Endothelial cell of umbilical vein (primary cell): ENCODE measurements at regions not wholly inside any gene's neighbourhood (a gene's known extent, or its start where the extent isn't known, plus 50 kb on each side); places are given as distances from the start of the nearest gene placed in this dataset.

Experiments used
- EZH2 ChIP-seq: IDR thresholded peaks from 2 replicates; pipeline ENCODE4 v1.6.1; 2012; ENCODE audit warnings: borderline replicate concordance, low read depth, mild to moderate bottlenecking, moderate library complexity, low read length, inconsistent platforms; ENCODE audit not compliant: severe bottlenecking
- GATA2 ChIP-seq: IDR thresholded peaks from 2 replicates; pipeline ENCODE4 v1.7.0; 2011; ENCODE audit warnings: low read depth, mild to moderate bottlenecking, moderate library complexity, mixed read lengths, low read length; ENCODE audit not compliant: insufficient read length, insufficient read depth
- MAX ChIP-seq: IDR thresholded peaks from 2 replicates; pipeline ENCODE4 v1.6.1; 2011; ENCODE audit not compliant: insufficient read depth, insufficient read length
- POLR2A ChIP-seq: IDR thresholded peaks from 2 replicates; pipeline ENCODE4 v1.6.1; 2012; ENCODE audit warnings: low read depth, mild to moderate bottlenecking, control low read depth, low read length
- POLR2AphosphoS5 ChIP-seq: IDR thresholded peaks from 2 replicates; pipeline ENCODE4 v1.6.1; 2012; ENCODE audit warnings: low read depth, mild to moderate bottlenecking, control low read depth, low read length, moderate library complexity; ENCODE audit not compliant: insufficient read depth
- TF ChIP-seq, protein P1 (sequence below), 2 donors: IDR thresholded peaks; 1 replicate in 1 of 2; 2 replicates in 1 of 2; pipeline ENCODE4 v1.5.1; 2011; ENCODE audit warnings: low read length in 2 of 2, mild to moderate bottlenecking in 2 of 2, moderate library complexity in 2 of 2, control low read depth in 1 of 2, inconsistent platforms in 1 of 2, low read depth in 1 of 2; ENCODE audit not compliant: insufficient read depth in 1 of 2; ENCODE audit errors: extremely low read depth in 1 of 2

DNA sequence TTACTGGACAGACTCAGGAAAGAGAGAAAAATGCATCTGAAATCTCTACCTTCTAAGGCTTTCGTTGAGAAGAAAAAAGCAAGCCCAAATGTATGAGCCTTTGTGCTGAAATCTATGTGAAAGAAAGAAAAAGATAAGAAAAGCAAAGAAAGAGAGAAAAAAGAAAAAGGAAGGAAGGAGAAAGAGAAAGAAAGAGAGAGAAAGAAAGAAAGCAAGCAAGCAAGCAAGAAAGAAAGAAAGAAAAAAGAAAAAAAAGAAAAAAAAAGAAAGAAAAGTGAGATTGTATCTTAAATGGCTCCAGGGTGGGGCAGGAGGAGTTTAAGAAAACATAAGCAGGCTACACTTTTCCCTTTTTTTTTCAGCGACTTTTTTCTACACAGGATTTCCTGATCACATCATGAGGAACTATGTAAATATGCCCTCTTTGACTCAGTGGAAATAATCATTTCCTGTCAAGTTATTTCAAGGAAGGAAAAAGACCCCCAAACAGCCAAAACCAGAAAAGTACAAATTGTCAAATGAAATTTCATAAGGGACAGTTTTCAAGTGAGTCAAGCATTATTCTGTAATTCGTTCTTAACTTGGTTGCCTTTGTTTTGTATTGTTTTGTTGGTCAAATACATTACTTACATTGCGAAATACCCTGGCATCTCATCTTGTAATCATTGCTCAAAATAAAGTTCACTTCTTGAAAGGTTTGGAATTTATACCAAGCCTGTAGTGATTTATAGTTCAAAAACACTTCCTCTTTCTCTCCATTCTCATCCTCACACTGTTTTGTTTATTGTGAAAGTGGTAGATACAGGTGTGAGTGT, 79.5 kb upstream of the RNF217 start:
- TF ChIP-seq, protein P1, sequence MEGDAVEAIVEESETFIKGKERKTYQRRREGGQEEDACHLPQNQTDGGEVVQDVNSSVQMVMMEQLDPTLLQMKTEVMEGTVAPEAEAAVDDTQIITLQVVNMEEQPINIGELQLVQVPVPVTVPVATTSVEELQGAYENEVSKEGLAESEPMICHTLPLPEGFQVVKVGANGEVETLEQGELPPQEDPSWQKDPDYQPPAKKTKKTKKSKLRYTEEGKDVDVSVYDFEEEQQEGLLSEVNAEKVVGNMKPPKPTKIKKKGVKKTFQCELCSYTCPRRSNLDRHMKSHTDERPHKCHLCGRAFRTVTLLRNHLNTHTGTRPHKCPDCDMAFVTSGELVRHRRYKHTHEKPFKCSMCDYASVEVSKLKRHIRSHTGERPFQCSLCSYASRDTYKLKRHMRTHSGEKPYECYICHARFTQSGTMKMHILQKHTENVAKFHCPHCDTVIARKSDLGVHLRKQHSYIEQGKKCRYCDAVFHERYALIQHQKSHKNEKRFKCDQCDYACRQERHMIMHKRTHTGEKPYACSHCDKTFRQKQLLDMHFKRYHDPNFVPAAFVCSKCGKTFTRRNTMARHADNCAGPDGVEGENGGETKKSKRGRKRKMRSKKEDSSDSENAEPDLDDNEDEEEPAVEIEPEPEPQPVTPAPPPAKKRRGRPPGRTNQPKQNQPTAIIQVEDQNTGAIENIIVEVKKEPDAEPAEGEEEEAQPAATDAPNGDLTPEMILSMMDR (IDR thresholded peaks at IDR 0.05; ENCODE audit: extremely low read depth in 1 of 2, insufficient read depth in 1 of 2, low read depth in 1 of 2, low read length in 2 of 2), result no peak
- TF ChIP-seq EZH2, result no peak
- peak; percentile 65 for TF ChIP-seq POLR2AphosphoS5
- no peak for TF ChIP-seq POLR2A
- TF ChIP-seq MAX, result no peak
- TF ChIP-seq GATA2, result peak; percentile 81
